PC-9 (cell line): ENCODE measurements at regions not wholly inside any gene's neighbourhood (a gene's known extent, or its start where the extent isn't known, plus 50 kb on each side); places are given as distances from the start of the nearest gene placed in this dataset.

Source experiments
- CTCF ChIP-seq: fragments of 200-600 bp; sonication (generic); conservative IDR thresholded peaks from 2 replicates; pipeline ENCODE4 v1.6.1; 2017; ENCODE audit warnings: mixed run types, antibody characterized with exemption, mild to moderate bottlenecking, moderate library complexity
- EZH2 ChIP-seq: fragments of 200-600 bp; sonication (generic); IDR thresholded peaks from 2 replicates; pipeline ENCODE4 v1.8.0; 2017; ENCODE audit warnings: antibody characterized with exemption, low read depth

- TF ChIP-seq CTCF (no peak), EZH2 (no peak)
Observed at GRCh38 chr13:19061278-19061677, 120.3 kb downstream of the TUBA3C start.
